Cardiac septum (tissue), 1 donor: ENCODE measurements at regions not wholly inside any gene's neighbourhood (a gene's known extent, or its start where the extent isn't known, plus 50 kb on each side); places are given as distances from the start of the nearest gene placed in this dataset.
"Not testable (repeated sequence)": the region's sequence is repeated elsewhere in the genome, so short reads cannot be mapped to it uniquely, and the experiment has no call there.

Experiments used
- DNase-seq: peaks from one replicate; pipeline ENCODE4 v3.0.0-alpha.2; 2020; ENCODE audit warnings: low spot score
- intact Hi-C: fragments of 100-400 bp; cut with DNase I; formaldehyde crosslinking; loops from one replicate; pipeline ENCODE4 v1.14.0; 2022
- donor health status: DM: no; HTN: no; CAD: no.

DNA sequence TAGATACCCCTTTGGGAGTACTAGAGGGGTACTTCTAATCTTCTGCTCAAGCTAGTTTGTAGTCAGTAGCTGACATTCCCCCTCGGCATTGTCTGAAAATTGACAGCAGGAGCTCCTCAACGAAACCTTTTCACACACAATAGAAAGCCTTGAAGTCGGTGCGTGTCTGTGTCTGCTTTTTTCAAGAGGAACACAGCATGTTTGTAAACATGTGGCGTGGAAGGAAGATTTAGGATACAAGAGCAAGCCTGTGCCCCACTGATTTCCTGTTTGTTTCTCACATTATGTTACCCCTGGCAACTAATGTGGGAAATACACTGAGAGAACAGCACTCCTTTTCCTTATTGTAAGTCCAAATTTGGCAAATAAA, 252.6 kb downstream of the ANKRD50 start:
- intact Hi-C loops, result no loop called here

DNA sequence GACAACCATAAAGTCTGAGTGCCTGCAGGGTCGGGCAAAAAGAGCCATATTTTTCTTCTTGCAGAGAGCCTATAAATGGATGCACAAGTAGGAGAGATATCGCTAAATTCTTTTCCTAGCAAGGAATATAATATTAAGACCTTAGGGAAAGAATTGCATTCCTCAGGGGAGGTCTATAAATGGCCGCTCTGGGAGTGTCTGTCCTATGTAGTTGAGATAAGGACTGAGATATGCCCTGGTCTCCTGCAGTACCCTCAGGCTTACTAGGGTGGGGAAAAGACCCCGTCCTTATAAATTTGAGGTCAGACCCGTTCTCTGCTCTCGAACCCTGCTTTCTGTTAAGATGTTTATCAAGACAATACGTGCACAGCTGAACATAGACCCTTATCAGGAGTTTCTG, 250.9 kb downstream of the ANKRD50 start:
- intact Hi-C loops, DNase-seq: not testable (repeated sequence)

More for the DNA sequence above, 252.6 kb downstream of the ANKRD50 start:
- no peak for DNase-seq

DNA sequence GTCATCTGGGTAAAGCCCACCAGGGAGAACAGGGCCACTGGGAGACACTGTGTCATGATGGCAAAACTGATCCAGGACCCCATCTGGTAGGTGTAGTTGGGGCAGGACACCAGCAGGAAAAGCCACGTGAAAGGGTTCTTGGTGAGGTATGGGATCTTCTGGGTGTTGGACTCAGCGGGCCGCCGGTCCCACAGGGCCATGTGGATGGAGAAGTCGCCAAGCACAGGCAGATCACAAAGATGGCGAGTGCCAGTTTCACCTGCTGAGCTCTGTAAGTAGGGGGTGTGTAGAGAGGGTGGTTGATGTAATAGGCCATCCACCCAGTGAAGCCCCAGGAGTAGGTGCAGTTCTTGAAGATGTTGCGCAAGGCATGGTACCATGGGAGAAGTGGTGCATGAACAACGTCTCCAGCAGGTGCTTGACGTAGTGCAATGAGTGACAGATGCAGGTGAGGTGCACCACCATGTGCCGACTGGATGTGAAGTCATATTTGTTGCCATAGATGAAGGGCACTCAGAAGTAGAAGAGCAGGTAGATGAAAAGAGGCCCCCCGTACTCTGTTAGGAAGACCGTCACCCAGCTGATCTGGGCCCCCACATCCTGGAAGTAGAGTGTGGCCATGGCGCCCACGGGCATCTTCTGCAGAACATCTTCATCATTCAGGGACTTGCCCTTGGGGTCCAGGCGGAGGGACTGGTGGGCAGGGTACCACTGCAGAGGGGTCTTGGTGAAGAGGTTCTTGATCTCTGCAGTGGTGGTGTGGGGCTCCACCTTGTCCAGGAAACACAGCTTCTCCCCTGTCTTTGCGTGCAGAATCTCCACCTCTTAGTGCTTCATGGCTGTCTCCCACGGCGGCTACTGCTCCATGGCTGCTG, 249.3 kb downstream of the ANKRD50 start:
- no peak for DNase-seq
- intact Hi-C loops, result no loop called here

DNA sequence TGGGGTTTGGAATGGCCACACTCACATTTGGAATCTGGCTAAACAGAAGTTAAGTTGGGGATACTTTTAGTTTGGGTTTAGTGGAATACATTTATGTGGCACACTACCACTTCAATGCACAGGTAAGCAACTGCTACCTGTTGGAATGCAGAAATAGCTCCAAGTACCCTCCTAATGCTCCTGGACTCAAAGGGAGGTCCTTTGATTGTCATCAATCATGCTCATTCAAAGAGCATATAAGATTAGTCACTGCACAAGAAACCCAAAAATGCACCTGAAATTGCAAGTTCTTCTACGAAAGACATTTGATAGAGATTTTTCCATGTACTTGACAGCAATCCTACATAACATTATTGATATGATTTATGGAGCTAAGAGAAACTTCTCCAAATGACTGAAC, 247.7 kb downstream of the ANKRD50 start:
- intact Hi-C loops, result no loop called here
- DNase-seq, result no peak

DNA sequence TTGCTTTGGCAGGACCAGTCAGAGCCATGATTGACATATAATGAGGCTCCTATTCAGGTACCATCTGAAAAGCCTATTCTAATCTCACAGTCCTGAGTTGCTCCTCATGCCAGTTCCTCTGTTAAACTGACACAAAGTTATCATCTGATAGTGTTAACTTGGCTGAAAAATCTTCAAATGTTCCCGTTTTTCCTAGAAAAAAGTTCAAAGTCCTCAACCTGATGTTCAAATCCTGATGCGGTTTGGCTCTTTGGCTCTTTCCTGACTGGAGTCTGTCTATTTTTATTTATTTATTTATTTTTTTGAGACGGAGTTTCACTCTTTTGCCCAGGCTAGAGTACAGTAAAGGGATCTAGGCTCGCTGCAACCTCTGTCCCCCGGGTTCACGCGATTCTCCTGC, 244.2 kb downstream of the ANKRD50 start:
- intact Hi-C loops, result no loop called here
- no peak for DNase-seq

DNA sequence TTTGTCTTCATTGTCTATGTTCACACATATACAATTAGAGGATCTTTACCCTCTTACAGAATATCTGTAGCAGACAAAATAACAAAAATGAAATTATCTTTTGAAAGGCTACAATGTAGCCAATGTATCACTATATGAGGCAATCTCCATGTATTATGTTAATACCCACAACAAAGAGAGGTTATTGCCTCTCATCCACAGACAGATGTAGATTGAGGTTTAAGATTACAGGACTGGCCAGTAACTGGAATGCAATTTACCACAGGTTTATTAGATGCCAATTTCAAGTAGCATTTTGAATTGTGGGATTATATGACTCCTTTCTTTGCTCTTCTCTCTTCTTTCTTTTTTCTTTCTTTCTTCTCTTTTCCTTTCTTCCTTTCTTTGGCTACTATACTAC, 242.6 kb downstream of the ANKRD50 start:
- intact Hi-C loops, result no loop called here
- no peak for DNase-seq

DNA sequence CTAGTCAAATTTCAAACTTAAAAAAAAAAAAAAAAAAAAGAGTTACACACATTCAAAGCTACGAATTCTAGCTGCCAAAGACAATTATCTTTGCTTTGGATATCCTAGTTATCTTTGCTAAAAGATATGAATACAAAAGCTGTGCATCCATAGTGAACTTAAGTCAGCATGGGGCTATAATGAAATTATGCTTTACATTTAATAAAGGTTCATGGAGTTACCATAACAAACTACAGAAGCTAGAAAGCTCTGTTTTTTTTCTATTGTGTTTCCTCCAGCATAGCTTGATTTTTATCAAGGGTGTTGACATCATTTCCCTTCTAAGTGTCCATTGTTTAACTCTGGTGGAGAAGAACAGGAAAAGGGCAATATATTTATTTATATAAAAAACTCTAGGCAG, 234.1 kb downstream of the ANKRD50 start:
- DNase-seq, result no peak
- intact Hi-C loops, result no loop called here

DNA sequence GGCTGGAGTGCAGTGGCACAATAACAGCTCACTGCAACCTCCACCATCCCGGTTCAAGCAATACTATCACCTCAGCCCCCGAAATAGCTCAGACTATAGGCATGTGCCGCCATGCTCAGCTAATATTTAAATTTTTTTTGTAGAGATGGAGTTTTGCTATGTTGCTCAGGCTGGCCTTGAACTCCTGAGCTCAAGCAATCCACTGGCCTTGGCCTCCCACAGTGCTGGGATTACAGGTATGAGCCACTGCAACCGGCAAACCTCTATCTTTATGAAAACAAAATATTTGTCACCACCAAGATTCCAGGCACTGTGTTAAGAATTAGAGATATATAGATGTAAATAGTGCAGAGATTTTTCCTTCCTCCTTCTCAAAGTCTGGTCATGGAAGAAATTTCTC, 232.5 kb downstream of the ANKRD50 start:
- DNase-seq, result no peak
- intact Hi-C loops, result no loop called here

DNA sequence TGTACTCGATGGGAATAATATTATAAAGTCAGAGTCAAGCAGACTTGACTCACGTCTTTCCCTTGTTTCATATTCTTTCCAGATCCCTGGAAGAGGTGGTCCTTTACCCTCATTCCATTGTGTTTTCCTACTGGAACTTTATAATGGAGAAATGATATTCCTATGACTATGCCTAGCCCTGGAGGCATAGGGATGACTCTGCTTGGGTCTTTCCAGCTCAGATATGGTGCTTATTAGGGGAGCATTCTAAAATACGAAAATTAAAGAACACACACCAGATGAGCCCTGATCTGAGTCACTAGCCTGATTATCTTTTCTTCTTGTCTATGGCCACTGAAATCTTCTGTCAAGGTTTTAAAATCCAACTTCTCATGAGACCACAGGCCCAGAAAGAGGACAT, 231.4 kb downstream of the ANKRD50 start:
- no peak for DNase-seq
- intact Hi-C loops, result no loop called here

DNA sequence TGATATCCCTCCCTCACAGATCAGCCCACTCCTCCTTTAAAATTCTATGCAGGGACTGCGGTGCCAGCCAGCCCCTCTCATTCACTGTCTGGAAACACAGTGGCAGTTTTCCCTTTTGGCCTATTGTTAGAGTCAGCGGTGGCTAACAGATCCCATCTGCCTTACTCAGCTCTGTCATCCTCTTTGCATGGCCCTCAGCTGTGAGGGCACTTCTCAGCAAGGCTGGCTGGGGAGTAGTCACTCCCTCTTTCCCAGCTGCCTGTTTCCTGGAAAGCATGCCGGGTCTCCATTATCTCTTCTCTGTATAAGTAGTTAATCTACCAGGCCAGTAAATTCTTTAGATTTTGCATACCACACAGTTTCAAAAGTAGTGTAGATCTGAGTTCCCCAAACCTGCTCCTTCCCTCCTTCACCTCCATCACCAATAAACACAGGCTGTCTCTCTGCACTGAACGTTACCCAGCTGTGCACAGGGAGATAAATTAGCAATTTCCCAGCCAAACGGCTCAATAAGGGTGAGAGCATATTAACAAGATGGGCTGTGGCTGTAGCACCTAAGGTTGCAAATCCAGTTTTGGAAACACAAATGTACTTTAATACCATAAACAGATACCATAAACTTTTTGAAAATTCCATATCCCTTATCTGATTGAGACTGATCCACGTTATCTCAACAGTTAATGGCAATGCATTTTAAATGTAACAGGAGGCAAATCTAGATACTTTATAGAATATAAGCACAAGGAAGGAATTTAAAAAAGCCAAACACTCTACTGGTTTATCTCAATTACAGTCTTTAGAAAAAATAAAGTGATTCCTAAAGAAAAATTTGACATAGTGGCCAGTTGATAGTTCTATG, 229.3 kb downstream of the ANKRD50 start:
- intact Hi-C loops, result no loop called here
- no peak for DNase-seq

DNA sequence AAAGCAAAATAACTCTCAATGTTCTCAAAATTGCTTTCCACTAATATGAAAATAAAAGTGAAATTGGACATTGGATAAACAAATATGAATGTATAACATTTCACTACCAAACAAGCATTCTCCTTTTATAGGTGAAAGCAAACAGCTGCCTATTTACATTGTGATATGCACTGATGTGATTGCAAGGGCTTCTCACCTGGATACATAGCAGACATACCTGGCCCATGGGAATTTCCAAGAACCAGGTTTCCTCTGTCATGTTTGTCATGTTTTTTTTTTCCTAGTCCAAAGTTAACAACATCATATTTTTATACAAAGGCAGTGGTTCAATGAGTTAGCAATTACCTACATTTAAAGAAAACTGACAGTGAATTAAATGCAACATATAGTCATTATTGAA, 228.5 kb downstream of the ANKRD50 start:
- DNase-seq, result no peak
- intact Hi-C loops, result no loop called here

DNA sequence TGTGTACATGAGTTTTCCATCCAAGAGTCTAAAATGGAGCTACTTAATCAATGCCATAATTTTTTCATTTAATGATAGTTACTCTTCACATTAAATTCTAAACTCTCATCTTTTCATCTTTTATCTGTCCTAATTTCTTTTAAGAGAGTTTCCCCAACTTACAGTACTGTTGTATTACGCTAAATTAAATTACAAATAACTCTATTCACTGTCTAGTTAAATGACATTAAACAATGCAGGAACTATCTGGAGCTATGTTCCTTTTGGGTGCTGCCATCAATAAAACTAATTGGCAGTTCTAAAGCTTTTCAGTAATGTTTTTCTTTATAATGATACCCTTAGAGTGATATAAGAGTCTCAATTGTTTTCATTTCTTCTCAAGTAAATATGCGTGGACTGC, 227.6 kb downstream of the ANKRD50 start:
- no peak for DNase-seq
- intact Hi-C loops, result no loop called here

DNA sequence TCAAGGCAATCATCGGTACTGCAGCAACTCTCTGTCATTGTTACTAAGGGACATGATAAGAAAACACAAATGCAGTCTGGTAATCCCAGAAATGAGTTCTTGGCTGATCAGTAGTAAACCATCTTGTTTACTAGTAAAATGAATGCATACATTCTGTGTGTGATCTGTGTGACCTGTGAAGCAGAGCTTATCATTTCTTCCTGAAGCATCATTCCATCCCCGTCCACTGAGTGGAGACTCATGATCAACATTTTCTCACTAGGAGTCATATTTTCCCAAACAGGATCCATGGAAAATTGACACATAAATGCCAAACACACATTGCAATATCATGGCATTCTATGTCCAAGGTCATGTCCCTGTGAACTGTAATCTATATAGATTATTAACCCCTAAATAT, 226.1 kb downstream of the ANKRD50 start:
- intact Hi-C loops, result no loop called here
- no peak for DNase-seq

DNA sequence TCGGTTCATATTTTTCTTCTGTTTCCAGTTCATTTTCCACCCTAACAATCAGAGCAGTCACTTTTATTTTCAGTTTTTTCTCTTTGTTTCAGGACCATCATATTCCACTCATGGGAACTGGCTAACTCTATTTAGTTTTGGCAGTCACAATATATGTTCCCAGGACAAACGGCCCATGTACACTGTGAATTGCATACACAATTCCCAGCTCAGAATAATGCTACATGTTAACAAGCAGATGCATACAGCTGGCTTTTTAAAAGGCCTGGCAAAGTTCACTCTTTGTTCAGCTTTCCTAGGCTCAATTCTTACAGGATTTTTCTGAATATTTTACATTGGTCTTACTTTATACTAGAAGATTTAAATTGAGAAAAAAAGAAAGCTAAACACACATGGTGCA, 224.9 kb downstream of the ANKRD50 start:
- no peak for DNase-seq
- intact Hi-C loops, result no loop called here

DNA sequence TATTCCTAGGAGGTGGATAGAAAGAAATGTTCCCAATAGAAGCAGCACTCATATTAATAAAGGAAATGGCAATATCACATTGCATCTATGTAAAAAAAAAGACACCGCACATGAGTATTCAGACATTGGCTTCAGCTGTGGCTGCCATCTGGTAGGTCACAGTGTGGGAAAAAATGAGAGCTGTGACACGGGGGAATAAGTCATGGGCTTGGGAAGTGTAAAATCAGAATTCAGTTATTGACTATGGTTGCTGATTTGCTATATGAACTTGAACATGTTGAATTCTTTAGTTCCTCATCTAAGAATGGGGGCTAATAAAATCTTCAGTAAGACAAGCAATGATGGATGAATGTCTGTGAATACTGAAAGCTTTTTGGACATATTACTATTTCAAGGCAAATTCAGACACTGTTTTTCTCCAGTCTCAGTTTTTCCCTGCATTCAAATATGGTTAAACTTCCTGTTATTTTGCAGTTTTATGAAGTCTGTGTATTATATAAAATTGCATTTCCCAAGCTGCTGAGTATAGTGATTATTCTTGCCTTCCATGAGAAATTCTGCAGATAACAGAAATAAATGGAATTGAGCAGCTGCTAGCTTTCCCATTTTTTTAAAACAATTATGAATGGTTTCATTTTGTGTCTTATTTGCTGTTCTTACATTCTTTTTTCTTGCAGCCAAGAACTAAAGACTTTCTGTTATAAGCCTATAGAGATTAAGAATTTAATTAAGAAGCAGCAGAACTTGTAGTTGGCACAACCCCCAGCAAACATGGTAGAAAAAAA, 221.0 kb downstream of the ANKRD50 start:
- no peak for DNase-seq
- intact Hi-C loops, result no loop called here

DNA sequence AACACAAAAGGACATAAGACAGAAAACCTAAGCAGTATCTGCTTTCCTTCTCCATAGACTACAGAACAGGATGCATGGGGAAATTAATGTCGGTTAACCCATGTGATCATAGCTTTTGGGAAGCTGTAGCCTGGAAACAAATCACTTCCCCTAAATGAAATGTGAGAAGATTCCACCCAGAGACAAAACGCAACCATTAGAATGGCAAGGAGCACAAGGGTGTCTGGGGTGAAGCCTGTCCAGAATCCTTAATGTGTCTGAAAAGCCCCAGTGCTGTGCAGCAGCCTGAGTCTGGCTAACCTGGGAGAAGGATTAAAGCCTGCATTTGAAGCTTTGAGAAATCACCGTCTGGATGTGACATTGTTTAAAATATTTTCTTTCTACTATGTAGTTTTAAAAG, 213.3 kb downstream of the ANKRD50 start:
- intact Hi-C loops, result no loop called here
- no peak for DNase-seq

DNA sequence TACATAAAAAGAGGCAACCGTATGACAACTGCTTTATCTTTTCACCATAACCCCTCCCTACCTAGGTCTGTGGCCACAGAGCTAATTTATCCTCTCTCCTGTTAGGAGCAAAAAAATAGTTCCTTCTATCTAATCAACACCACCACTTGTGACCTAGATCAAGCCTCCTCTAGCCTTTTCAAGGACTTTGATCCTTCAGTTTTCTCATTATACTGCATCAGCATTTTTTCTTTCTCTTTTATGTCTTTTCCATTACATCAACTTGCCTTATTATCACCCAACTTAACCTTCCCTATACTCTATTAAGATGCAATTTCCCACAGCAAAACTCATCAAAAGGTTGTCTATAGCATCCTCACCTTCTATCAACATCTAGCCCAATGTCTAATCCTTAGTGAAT, 211.0 kb downstream of the ANKRD50 start:
- intact Hi-C loops, result no loop called here
- no peak for DNase-seq

DNA sequence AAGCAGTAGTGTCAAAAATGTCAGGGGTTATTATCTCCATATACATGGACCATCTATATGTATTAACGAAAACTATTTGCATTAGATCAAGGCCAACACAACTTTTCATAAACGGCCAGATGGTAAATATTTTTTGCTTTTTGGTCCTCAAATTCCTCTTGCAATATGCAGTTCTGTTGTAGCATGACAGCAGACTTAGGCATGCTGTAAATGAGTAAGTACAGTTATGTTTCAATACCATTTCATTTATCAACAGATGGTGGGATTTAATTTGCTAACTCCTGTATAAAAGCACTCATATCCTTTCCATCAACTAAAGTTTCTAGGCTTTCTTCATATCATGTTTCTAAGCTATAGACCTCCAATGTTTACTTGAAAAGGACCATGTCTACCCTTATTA, 208.1 kb downstream of the ANKRD50 start:
- intact Hi-C loops, result no loop called here
- DNase-seq, result no peak

DNA sequence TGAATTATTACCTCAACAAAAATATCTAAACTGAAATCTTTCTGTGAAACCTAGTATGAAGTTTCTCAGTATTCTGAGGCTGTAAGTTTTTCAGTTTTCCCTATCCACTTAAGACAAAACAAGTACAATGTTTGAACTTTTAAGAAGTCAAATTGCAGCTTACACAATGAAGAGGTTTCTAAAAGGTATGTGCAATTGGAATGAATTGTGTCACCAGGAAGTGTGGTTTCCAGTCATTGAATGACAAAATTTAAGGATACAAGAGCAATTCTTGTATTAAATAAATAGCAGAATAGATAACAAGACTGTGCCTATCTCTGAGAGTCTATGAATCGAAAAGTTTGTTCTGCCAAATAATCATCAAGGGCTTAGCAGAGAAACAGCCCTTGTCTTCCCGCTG, 207.3 kb downstream of the ANKRD50 start:
- no peak for DNase-seq
- intact Hi-C loops, result no loop called here

DNA sequence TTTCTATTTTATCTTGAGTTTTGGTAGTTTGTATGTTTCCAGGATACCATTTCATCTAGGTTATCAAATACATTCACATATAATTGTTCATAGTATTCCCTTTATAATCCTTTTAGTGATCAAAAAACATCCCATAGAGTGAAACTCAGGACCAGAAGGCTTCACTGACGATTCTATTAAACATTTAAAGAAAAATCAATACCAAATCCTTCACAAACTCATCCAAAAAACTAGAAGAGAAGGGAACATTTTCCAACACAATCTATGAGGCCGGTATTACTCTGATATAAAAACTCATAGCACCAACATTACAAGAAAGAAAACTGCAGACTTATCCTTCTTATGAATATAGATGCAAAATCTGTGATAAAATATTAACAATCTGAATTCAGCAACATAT, 203.4 kb downstream of the ANKRD50 start:
- no peak for DNase-seq
- intact Hi-C loops, result no loop called here
